ENCODE measurements at regions not wholly inside any gene's neighbourhood (a gene's known extent, or its start where the extent isn't known, plus 50 kb on each side); places are given as distances from the start of the nearest gene placed in this dataset.

DNA sequence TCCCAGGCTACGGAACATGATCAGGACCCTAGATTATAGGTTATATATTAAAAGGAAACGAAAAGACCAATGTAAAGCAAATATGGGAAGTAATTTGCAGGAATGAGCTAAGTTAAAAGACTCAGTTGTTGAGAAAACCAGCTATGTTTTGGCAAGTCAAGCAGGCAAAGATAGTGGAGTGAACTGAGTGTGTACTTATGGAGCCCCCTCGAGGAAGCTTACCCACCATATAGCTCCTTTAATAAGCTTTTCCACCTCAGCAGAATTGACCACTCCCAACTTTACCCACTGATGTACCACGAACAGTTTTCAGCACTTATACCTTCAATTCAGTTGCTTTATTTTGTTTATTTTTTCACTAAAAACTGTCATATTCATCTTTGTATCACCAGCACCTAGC, 57.3 kb upstream of the PJA2 start:
- no peak for DNase-seq

All from dermis blood vessel endothelial cell (primary cell).